Nephron (organoid): ENCODE measurements at regions not wholly inside any gene's neighbourhood (a gene's known extent, or its start where the extent isn't known, plus 50 kb on each side); places are given as distances from the start of the nearest gene placed in this dataset.

Experiments used
- H3K27ac Mint-ChIP-seq, 3 experiments: 2 replicates each; pipeline ENCODE4 v1.8.0; 2020; ENCODE audit warnings: mixed read lengths in 3 of 3, mild to moderate bottlenecking in 2 of 3, moderate library complexity in 1 of 3
- H3K27me3 Mint-ChIP-seq: 2 replicates; pipeline ENCODE4 v1.8.0; 2021; ENCODE audit warnings: low read depth, mild to moderate bottlenecking, moderate library complexity, mixed read lengths
- H3K36me3 Mint-ChIP-seq: 2 replicates; pipeline ENCODE4 v1.8.0; 2020; ENCODE audit warnings: low read depth, mixed read lengths
- H3K4me1 Mint-ChIP-seq: 2 replicates; pipeline ENCODE4 v1.8.0; 2020; ENCODE audit warnings: mixed read lengths
- H3K4me3 Mint-ChIP-seq, 3 experiments: 2 replicates each; pipeline ENCODE4 v1.8.0; 2020; ENCODE audit warnings: mild to moderate bottlenecking in 3 of 3, mixed read lengths in 3 of 3, moderate library complexity in 2 of 3
- H3K9me3 Mint-ChIP-seq: 2 replicates; pipeline ENCODE4 v1.8.0; 2020; ENCODE audit warnings: mixed read lengths
- CTCF ChIP-seq, 3 experiments: fragments of 200-600 bp; sonication (generic); IDR thresholded peaks; one replicate each; pipeline ENCODE4 v1.5.0; 2021; ENCODE audit warnings: antibody characterized with exemption in 3 of 3; ENCODE audit not compliant: unreplicated experiment in 3 of 3

GRCh38 chr18:64275593-64276300 lies 126.9 kb upstream of the LINC00305 start:
- peaks cover 18% of the 10 kb centered on the region for H3K4me1 Mint-ChIP-seq
- H3K27me3 Mint-ChIP-seq = no peaks in the 10 kb centered on the region
- TF ChIP-seq CTCF (IDR thresholded peaks at IDR 0.05; ENCODE audit: unreplicated experiment in 3 of 3) = no peak
- no peaks in the 10 kb centered on the region for H3K36me3 Mint-ChIP-seq
- H3K27ac Mint-ChIP-seq = peak overlapping the region; percentile 41 to 77 (median 66)
- H3K9me3 Mint-ChIP-seq = peaks cover 7% of the 10 kb centered on the region
- no peak overlapping the region for H3K4me3 Mint-ChIP-seq

- Mint-ChIP-seq H3K9me3 (peaks cover 3% of the 10 kb centered on the region), H3K4me3 (no peak overlapping the region), H3K27ac (peak overlapping the region in 1 of 3 experiments; percentile 24), H3K36me3 (no peaks in the 10 kb centered on the region), H3K4me1 (peaks cover 18% of the 10 kb centered on the region), H3K27me3 (no peaks in the 10 kb centered on the region)
- no peak for TF ChIP-seq CTCF (IDR thresholded peaks at IDR 0.05; ENCODE audit: unreplicated experiment in 3 of 3)
These were observed 124.8 kb upstream of the LINC00305 start for GRCh38 chr18:64273724-64274123.

- no peaks in the 10 kb centered on the region for H3K36me3 Mint-ChIP-seq
- TF ChIP-seq CTCF (IDR thresholded peaks at IDR 0.05; ENCODE audit: unreplicated experiment in 3 of 3) = no peak
- H3K27ac Mint-ChIP-seq = no peak overlapping the region
- no peak overlapping the region for H3K4me3 Mint-ChIP-seq
- peaks cover 2% of the 10 kb centered on the region for H3K9me3 Mint-ChIP-seq
- peaks cover 18% of the 10 kb centered on the region for H3K4me1 Mint-ChIP-seq
- no peaks in the 10 kb centered on the region for H3K27me3 Mint-ChIP-seq
These were observed 123.2 kb upstream of the LINC00305 start for GRCh38 chr18:64271975-64272659.

- TF ChIP-seq CTCF (IDR thresholded peaks at IDR 0.05; ENCODE audit: unreplicated experiment in 3 of 3) = no peak
- Mint-ChIP-seq H3K27me3 (no peaks in the 10 kb centered on the region), H3K4me3 (no peak overlapping the region), H3K4me1 (peaks cover 11% of the 10 kb centered on the region), H3K27ac (no peak overlapping the region), H3K9me3 (no peaks in the 10 kb centered on the region), H3K36me3 (no peaks in the 10 kb centered on the region)
These were observed 122.4 kb upstream of the LINC00305 start for GRCh38 chr18:64271246-64271645.

- Mint-ChIP-seq H3K27ac (no peak overlapping the region), H3K36me3 (no peaks in the 10 kb centered on the region), H3K9me3 (no peaks in the 10 kb centered on the region), H3K4me1 (peaks cover 8% of the 10 kb centered on the region), H3K27me3 (no peaks in the 10 kb centered on the region), H3K4me3 (no peak overlapping the region)
- TF ChIP-seq CTCF (IDR thresholded peaks at IDR 0.05; ENCODE audit: unreplicated experiment in 3 of 3) = no peak
These were observed 121.7 kb upstream of the LINC00305 start for GRCh38 chr18:64270608-64271007.

GRCh38 chr18:64270121-64270520 lies 121.2 kb upstream of the LINC00305 start:
- Mint-ChIP-seq H3K4me1 (peaks cover 8% of the 10 kb centered on the region), H3K36me3 (no peaks in the 10 kb centered on the region), H3K9me3 (no peaks in the 10 kb centered on the region), H3K4me3 (no peak overlapping the region), H3K27me3 (no peaks in the 10 kb centered on the region), H3K27ac (no peak overlapping the region)
- TF ChIP-seq CTCF (IDR thresholded peaks at IDR 0.05; ENCODE audit: unreplicated experiment in 3 of 3) = no peak
